ENCODE measurements at regions not wholly inside any gene's neighbourhood (a gene's known extent, or its start where the extent isn't known, plus 50 kb on each side); places are given as distances from the start of the nearest gene placed in this dataset.

DNA sequence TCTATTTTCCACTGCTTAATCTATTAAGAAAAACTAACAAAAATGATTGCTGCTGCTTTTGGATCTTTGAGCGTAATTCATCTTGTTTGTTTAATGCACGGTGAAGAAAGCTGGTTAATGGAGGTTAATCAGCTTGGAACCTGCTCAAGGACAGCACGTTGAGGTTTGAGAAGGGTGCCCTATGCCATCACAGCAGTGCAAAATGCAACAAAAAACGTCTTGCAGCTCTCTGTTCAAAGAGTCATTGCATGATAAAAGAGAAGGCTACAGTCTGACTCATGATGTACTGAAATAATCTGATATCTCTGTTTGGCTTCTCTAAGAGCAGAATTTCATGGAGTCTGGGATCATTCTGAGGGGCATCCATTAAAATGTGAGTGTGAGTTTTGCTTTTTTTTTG, 80.6 kb upstream of the PREP start:
- no peak for FAIRE-seq

DNA sequence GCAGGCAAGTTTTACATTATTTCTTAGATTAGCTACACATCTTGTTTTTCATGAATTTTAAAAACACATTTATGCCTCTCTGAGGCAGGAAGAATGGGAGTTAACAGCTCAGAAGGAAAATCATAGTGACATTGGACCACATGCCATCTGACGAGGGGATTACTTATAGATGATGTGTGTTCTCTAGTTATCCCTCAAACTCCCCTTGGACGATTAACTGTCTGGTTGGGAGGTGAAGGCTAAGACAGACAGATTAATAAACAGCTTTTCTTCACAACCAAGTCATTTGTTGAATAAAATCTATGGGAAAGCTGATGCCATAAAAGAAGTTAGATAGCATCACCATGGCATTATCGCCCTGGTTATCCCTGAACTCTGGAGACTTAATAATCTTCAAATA, 80.0 kb upstream of the PREP start:
- no peak for FAIRE-seq

DNA sequence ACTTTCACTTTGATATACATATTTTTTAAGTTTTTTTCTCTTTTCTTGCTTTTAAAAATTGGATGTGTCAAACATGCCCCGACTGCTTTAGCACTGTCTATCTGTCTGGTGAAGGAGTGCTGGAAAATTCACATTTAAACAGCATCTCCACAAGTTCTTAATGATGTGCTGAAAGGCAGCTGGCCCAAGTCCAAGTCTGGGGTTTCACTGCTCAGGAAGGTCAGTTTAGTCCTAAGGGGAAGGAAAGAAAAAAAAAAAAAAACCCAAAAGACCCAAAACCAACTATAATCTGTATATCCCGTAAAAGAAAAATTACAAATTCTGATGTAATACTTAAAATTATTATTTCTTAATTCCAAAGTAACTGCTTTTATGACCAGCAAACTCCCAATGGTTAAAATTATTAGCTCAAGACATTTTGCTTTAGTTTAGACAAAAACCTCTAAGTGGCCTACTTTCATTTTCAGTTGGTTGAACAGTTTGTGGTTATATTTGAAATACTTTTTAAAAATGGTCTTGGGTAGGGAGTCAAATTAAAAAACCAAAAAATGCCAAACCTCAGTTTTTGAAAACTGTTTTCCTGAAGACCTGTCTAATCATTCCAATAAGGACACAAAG, 79.5 kb upstream of the PREP start:
- FAIRE-seq: no peak

DNA sequence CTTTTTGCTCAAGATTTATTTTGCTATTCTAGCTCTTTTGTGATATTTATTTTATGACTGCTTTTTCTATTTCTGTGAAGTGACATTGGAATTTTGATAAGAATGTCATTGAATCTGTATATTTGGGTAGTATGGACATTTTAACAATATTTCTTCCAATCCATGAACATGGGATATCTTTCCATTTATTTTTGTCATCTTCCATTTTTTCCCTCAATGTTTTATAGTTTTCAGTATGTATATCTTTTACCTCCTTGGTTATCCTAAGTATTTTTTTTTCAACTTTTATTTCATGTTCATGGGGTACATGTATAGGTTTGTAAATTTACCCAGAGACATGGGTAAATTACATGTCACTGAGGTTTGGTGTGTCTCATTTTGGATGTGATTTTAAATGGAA, 74.1 kb upstream of the PREP start:
- peak; percentile 69 for FAIRE-seq

DNA sequence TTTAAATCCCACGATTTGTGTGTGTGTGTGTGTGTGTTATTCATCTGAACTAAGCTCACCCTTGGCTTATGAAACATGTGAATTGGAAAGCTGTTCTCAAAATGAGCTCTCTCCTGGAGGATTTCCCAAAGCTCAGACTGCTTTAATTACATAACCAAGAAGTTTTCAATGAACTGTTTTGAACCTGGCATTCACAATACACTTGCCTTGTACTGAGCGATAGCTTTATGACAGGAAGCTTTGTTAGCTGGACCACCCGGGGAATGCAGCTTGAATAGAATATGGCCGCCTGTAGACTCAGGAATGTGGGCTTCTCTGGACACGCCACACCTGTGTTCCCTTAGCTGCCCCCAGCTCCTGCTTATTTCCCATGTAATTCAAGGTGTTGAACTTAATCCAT, 71.4 kb upstream of the PREP start:
- no peak for FAIRE-seq

DNA sequence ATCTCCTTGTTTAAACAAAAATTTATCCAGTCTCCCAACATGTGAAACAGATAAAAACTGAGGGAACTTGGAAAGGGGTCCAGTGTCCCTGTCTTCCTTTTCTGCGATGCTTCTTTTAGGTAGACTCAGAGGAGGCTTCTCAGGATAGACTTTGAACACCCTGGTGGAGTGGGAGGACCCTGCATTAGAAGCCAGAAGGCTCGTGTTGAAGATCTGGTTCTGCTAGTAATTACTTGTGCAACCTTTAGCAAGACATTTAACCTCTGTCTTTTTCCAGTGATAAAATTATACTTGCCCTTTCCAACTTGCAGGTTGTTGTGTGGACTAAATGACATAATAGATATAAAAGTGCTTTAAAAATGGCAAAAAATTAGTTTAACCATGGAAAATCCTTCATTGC, 67.1 kb upstream of the PREP start:
- no peak for FAIRE-seq

DNA sequence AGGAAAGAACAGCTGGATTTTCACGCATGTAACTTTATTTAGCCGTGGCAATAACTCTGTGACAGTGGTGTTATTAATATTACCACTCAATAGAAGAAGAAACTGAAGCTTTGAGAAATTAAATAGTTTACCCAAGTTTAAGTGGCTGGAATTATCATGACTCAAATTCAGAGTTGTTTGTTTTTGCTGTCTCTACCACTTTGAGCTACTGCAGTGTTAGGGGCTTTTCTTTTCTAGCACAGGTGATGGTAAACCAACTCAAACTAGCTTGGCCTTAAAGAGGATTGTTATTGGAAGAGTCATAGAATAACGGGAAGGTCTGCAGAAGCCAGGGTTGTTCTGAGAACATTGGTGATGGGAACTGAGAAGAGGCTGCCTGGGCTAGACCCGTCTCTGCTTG, 66.0 kb upstream of the PREP start:
- no peak for FAIRE-seq

DNA sequence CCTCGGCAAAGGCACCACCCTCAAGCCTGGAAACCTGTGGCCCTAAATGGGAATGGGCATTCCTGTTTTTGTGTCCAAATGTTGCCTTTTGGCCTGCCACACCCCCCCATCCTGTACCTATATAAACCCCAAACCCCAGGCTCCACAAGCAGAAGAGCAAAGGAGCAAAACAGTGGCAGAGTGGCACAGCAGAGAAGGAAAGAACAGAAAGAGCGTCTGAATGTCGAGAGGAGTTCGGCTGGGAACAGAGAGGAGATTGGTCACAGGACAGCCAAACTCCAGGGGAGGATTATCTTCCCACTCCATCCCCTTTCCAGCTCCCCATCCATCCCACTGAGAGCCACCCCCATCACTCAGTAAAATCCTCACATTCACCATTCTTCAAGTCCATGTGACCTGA, 58.0 kb upstream of the PREP start:
- no peak for FAIRE-seq

DNA sequence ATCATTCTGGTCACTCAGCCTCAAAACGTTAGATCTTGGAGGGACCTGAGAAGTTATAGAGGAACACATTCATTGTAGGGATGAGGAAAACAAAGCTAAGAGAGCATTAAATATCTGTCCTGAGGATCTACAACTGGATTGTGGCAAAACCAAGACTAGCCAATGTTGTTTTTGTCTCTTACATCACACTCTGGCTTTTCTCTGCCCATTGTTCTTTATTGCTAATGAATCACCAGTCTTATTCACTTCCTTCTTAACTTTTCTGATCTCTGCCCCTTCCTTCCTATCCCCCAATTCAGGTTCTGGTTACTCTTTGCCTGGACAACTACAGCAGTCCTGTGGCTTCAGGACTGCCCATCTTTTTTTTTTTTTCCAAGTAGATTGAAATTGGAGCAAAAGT, 57.0 kb upstream of the PREP start:
- no peak for FAIRE-seq

DNA sequence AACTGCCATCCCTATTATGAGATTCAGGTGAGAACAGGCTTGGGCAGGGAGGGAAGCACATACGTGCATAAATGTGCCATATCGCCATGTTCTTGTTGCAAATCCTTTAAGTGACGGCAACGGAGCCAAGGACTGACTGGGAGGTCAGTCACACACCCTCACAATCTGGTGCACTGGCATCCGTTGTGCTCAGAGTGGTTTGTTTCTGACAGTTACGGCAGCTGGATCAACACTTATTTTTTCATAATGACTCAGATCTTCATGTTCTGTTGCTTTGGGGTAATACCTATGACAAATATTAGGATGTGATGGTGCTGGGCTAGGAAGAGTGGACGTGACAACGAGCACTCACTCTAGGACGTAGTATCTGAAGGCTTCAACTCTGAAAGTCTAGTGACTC, 56.2 kb upstream of the PREP start:
- no peak for FAIRE-seq

DNA sequence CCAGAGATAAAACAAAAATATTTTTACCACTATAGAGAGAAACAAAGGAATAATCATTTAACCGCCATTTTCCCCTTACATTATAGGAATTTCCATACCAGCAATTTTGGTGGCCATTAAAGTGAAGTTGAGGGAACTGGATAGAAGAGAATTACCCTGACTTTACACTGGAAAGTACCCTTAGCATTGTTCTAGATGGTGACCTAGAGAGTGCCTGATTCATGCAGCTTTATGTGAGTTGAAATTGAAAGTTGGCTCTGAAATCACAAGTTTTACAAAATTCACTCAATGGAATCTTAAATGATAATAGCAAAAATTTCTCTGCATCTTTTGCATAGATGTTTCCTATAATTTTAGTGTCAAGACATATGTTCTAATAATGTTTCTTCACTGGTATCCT, 55.7 kb upstream of the PREP start:
- no peak for FAIRE-seq

DNA sequence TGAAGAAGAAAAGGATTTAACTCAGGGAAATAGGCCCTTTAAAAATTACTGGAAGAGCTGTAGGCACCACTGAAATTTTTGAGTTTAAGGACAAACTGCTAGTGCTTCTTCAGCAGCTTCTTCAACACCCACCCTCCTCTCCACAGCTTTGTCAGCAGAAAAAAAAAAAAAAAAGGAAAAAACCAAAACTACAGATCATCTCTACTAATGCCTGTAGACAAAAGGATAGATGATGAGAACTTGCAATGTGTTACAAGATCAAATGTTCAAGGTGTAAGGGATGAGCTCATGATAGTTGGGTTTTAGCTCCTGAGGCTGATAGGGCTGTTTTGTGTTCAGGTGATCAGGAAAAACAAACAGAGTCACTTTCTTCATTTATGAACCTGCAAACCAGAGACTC, 55.2 kb upstream of the PREP start:
- no peak for FAIRE-seq

DNA sequence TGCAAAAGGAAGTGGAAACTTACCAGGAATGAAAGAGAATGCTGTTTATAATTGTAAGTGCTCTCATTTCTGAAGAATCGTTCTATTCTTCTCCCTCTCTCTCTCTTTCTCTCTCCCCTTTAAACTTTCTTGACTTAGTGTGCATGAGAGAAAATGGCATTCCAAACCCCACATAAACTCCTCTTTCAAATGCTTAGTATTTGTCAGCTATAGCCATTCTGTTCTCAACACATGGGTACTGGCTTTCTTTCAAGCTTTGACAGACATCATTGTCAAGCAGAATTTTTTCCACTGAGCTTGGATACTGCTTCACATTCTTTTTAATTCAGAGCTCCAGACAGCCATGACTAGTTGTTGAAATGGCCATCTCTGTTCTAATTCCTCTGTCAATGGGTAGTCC, 51.1 kb upstream of the PREP start:
- no peak for FAIRE-seq

DNA sequence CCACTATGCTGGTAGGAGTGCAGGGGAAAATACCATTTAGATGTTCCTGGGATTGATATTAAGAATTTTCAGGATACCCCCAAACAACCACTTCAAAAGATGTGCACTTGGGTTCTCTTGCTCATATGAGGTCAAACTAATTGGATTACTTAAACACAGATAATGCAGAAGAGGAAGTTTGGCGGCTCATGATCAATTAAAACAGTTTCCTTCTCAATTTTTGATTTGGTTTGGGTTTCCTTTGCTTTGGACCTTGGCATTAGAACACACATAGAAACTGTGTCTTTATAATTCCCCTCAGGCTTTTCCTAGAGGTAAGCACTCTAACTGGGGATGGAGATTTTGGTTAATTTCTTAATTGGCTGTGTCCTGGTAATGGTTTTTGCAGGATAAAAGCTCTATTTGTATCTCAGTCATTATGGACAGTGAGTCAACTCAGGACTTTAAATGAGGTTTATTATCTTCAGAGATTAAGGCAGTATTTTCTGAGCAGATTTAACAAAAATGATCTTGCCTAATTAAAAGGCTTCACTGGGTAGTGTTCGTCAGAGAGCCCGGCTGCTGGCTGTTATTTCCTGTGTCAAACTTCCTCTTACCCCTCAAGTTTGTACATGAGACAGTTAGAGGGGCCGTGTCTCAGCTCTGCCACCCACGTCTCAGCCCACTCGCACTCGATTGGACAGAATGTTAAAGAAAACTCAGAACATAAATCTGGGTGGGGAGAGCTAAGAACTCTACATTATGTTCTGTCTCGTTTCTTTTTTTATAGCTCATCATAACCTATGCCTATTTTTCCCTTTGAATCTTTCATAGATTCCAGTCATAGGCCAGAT, 50.3 kb upstream of the PREP start:
- FAIRE-seq: no peak

Data from colon (tissue), 2 donors.